H1 (cell line): ENCODE measurements at regions not wholly inside any gene's neighbourhood (a gene's known extent, or its start where the extent isn't known, plus 50 kb on each side); places are given as distances from the start of the nearest gene placed in this dataset.
A peak's percentile ranks its signal among the peaks of the same experiment; 100 is the strongest.

Source experiments
- CTCF ChIA-PET: fragments of 300-600 bp; sonication (Branson Sonifier 250); formaldehyde crosslinking; loops from one replicate; lab custom pipeline; 2021; ENCODE audit not compliant: partially characterized antibody; lab: Charles Lee
- POLR2A ChIA-PET: fragments of 300-600 bp; sonication (Branson Sonifier 250); formaldehyde crosslinking; loops from one replicate; lab custom pipeline; 2021; ENCODE audit warnings: inconsistent platforms; ENCODE audit not compliant: partially characterized antibody; lab: Charles Lee
- DNase-seq, 2 experiments: peaks; one replicate each; pipeline versions ENCODE4 v3.0.0 to v3.0.0-alpha.2; 2010 to 2022; ENCODE audit warnings: low spot score in 2 of 2, low read depth in 1 of 2, mixed read lengths in 1 of 2
- FAIRE-seq: peaks from 2 replicates; lab custom pipeline; 2011; peaks lifted over from hg19 to GRCh38; lab: Jason Lieb, UNC
- H2AFZ ChIP-seq: 2 replicates; pipeline ENCODE4 v1.8.1; 2012; ENCODE audit warnings: low read length, inconsistent platforms
- H2AK5ac ChIP-seq: 2 replicates; pipeline ENCODE4 v1.6.1; 2013; ENCODE audit warnings: low read depth, low read length
- H2BK120ac ChIP-seq: replicated peaks from 2 replicates; pipeline ENCODE3; 2013; ENCODE audit warnings: low read depth, low read length, inconsistent platforms
- H2BK12ac ChIP-seq: 2 replicates; pipeline ENCODE4 v1.6.1; 2013; ENCODE audit warnings: low read depth, low read length
- H2BK15ac ChIP-seq: 2 replicates; pipeline ENCODE4 v1.6.1; 2013; ENCODE audit warnings: low read length
- H2BK20ac ChIP-seq: 2 replicates; pipeline ENCODE4 v1.6.1; 2013; ENCODE audit warnings: low read length
- H2BK5ac ChIP-seq: 2 replicates; pipeline ENCODE4 v1.6.1; 2013; ENCODE audit warnings: low read depth, low read length
- H3K14ac ChIP-seq: 2 replicates; pipeline ENCODE4 v1.6.1; 2013; ENCODE audit warnings: inconsistent platforms; ENCODE audit not compliant: insufficient read length
- H3K18ac ChIP-seq: 2 replicates; pipeline ENCODE4 v1.6.1; 2013; ENCODE audit warnings: low read length; ENCODE audit errors: extremely low read depth
- H3K23ac ChIP-seq: 2 replicates; pipeline ENCODE4 v1.6.1; 2013; ENCODE audit warnings: inconsistent platforms; ENCODE audit not compliant: insufficient read length
- H3K23me2 ChIP-seq: 2 replicates; pipeline ENCODE4 v1.6.1; 2013; ENCODE audit warnings: low read depth, low read length
- H3K27ac ChIP-seq: 2 replicates; pipeline ENCODE4 v1.6.1; 2011; ENCODE audit warnings: low read depth, low read length, inconsistent platforms
- H3K27me3 ChIP-seq, 4 experiments: replicated peaks in 1 of 4; 1 replicate in 1 of 4; 2 replicates in 3 of 4; pipeline versions ENCODE4 v1.6.1 to v1.8.1; 2011 to 2013; ENCODE audit warnings: low read length in 3 of 4, mild to moderate bottlenecking in 3 of 4, inconsistent platforms in 2 of 4, mixed read lengths in 2 of 4, moderate library complexity in 1 of 4; ENCODE audit not compliant: control insufficient read depth in 3 of 4, insufficient read depth in 3 of 4; ENCODE audit errors: extremely low read depth in 1 of 4
- H3K36me3 ChIP-seq, 4 experiments: 2 replicates each; pipeline versions ENCODE4 v1.6.1 to v1.8.1; 2011 to 2013; ENCODE audit warnings: mild to moderate bottlenecking in 4 of 4, low read length in 3 of 4, moderate library complexity in 2 of 4, control low read depth in 1 of 4, inconsistent platforms in 1 of 4; ENCODE audit not compliant: insufficient read depth in 4 of 4, control insufficient read depth in 2 of 4
- H3K4ac ChIP-seq: replicated peaks from 2 replicates; pipeline ENCODE3; 2013; ENCODE audit warnings: low read length, low read depth, mixed read lengths, inconsistent platforms; ENCODE audit not compliant: insufficient read length
- H3K4me1 ChIP-seq, 4 experiments: replicated peaks in 1 of 4; 1 replicate in 1 of 4; 2 replicates in 3 of 4; pipeline versions ENCODE4 v1.6.1 to v1.8.1; 2011 to 2013; ENCODE audit warnings: low read length in 3 of 4, inconsistent platforms in 2 of 4, mixed read lengths in 1 of 4; ENCODE audit not compliant: insufficient read depth in 4 of 4, control insufficient read depth in 3 of 4
- H3K4me2 ChIP-seq, 2 experiments: 2 replicates each; pipeline versions ENCODE4 v1.6.1 to v1.8.1; 2011 to 2013; ENCODE audit warnings: low read depth in 2 of 2, low read length in 2 of 2, control low read depth in 1 of 2, inconsistent platforms in 1 of 2, mild to moderate bottlenecking in 1 of 2; ENCODE audit not compliant: insufficient read depth in 1 of 2
- H3K4me3 ChIP-seq, 4 experiments: fragments of 200-600, 300-600 bp in 1 of 4; sonication (generic), shearing (Covaris generic), sonication (Bioruptor Twin) in 1 of 4; 2 replicates each; pipeline versions ENCODE4 v1.5.1 to v1.8.1; 2011 to 2016; ENCODE audit warnings: low read length in 4 of 4, low read depth in 3 of 4, control low read depth in 2 of 4, inconsistent platforms in 2 of 4, mild to moderate bottlenecking in 2 of 4, mixed read lengths in 1 of 4, moderate library complexity in 1 of 4; ENCODE audit not compliant: insufficient read depth in 2 of 4; ENCODE audit errors: extremely low read depth in 1 of 4
- H3K56ac ChIP-seq: replicated peaks from 2 replicates; pipeline ENCODE3; 2013; ENCODE audit warnings: low read depth, mild to moderate bottlenecking, mixed read lengths, low read length, inconsistent platforms; ENCODE audit not compliant: insufficient read length
- H3K79me1 ChIP-seq: 2 replicates; pipeline ENCODE4 v1.6.1; 2013; ENCODE audit warnings: low read depth, low read length, control low read depth
- H3K79me2 ChIP-seq, 2 experiments: 2 replicates each; pipeline versions ENCODE4 v1.6.1 to v1.8.1; 2012 to 2013; ENCODE audit warnings: low read length in 2 of 2, mild to moderate bottlenecking in 2 of 2, inconsistent platforms in 1 of 2; ENCODE audit not compliant: insufficient read depth in 2 of 2, control insufficient read depth in 1 of 2
- H3K9ac ChIP-seq, 4 experiments: replicated peaks in 1 of 4; 1 replicate in 1 of 4; 2 replicates in 3 of 4; pipeline versions ENCODE4 v1.6.1 to v1.8.1; 2011 to 2013; ENCODE audit warnings: low read depth in 3 of 4, low read length in 3 of 4, control low read depth in 2 of 4, mild to moderate bottlenecking in 2 of 4, moderate library complexity in 2 of 4, inconsistent platforms in 1 of 4; ENCODE audit errors: extremely low read depth in 1 of 4
- H3K9me3 ChIP-seq, 2 experiments: 2 replicates each; pipeline versions ENCODE4 v1.6.1 to v1.8.1; 2012 to 2013; ENCODE audit warnings: mild to moderate bottlenecking in 2 of 2, moderate library complexity in 2 of 2, control low read depth in 1 of 2, inconsistent platforms in 1 of 2, low read depth in 1 of 2, low read length in 1 of 2, mixed read lengths in 1 of 2; ENCODE audit not compliant: insufficient read depth in 2 of 2
- H4K20me1 ChIP-seq, 2 experiments: replicated peaks in 1 of 2; 2 replicates each; pipeline versions ENCODE3 to v1.8.1; 2011 to 2013; ENCODE audit warnings: inconsistent platforms in 2 of 2, low read length in 2 of 2, mild to moderate bottlenecking in 1 of 2; ENCODE audit not compliant: insufficient read depth in 2 of 2, control insufficient read depth in 1 of 2
- H4K5ac ChIP-seq: 2 replicates; pipeline ENCODE4 v1.6.1; 2013; ENCODE audit warnings: low read length, low read depth, mixed read lengths, inconsistent platforms; ENCODE audit not compliant: insufficient read length
- H4K8ac ChIP-seq: 2 replicates; pipeline ENCODE4 v1.8.0; 2013; ENCODE audit warnings: mild to moderate bottlenecking, moderate library complexity, low read length, inconsistent platforms; ENCODE audit not compliant: insufficient read depth; ENCODE audit errors: extremely low read depth
- H4K91ac ChIP-seq: replicated peaks from 2 replicates; pipeline ENCODE3; 2013; ENCODE audit warnings: low read length, mixed read lengths, inconsistent platforms; ENCODE audit not compliant: insufficient read length
- BCL11A ChIP-seq, 2 experiments: IDR thresholded peaks; one replicate each; pipeline ENCODE4 v1.6.1; 2011; ENCODE audit warnings: low read depth in 2 of 2, low read length in 2 of 2, mild to moderate bottlenecking in 2 of 2
- CBX5 ChIP-seq: fragments of 300-800, 300-1000 bp; sonication (generic); IDR thresholded peaks from 2 replicates; pipeline ENCODE4 v1.7.1; 2016; ENCODE audit warnings: antibody characterized with exemption, low read length, low read depth
- CHD1 ChIP-seq: IDR thresholded peaks from 2 replicates; pipeline ENCODE4 v1.6.1; 2012; ENCODE audit warnings: low read depth, low read length, improper control_type of control experiment
- EP300 ChIP-seq, 2 experiments: IDR thresholded peaks; 1 replicate in 1 of 2; 2 replicates in 1 of 2; pipeline ENCODE4 v1.6.1; 2011 to 2012; ENCODE audit warnings: low read depth in 2 of 2, low read length in 2 of 2, mild to moderate bottlenecking in 2 of 2, borderline replicate concordance in 1 of 2, inconsistent platforms in 1 of 2, moderate library complexity in 1 of 2
- GABPA ChIP-seq: IDR thresholded peaks from 2 replicates; pipeline ENCODE4 v1.6.1; 2011; ENCODE audit warnings: mild to moderate bottlenecking, low read length, moderate library complexity, borderline replicate concordance; ENCODE audit not compliant: insufficient read depth
- NRF1 ChIP-seq: IDR thresholded peaks from 2 replicates; pipeline ENCODE4 v1.6.1; 2011; ENCODE audit warnings: mild to moderate bottlenecking, low read depth, low read length, improper control_type of control experiment
- PHF8 ChIP-seq: fragments of 200-600 bp; sonication (generic); conservative IDR thresholded peaks from 2 replicates; pipeline ENCODE4 v1.7.1; 2012; ENCODE audit warnings: low read depth, mild to moderate bottlenecking, inconsistent platforms, low read length, moderate library complexity
- RAD21 ChIP-seq, 2 experiments: IDR thresholded peaks in 1 of 2; conservative IDR thresholded peaks in 1 of 2; 2 replicates each; pipeline ENCODE4 v1.6.1; 2011; ENCODE audit warnings: low read depth in 2 of 2, low read length in 2 of 2, improper control_type of control experiment in 1 of 2, inconsistent platforms in 1 of 2, mild to moderate bottlenecking in 1 of 2, moderate library complexity in 1 of 2
- TAF7 ChIP-seq: optimal IDR thresholded peaks from 2 replicates; pipeline ENCODE3; 2011; ENCODE audit warnings: low read depth, mild to moderate bottlenecking, inconsistent platforms, low read length, moderate library complexity, borderline replicate concordance
- TCF12 ChIP-seq: IDR thresholded peaks from 2 replicates; pipeline ENCODE4 v1.6.1; 2011; ENCODE audit warnings: low read depth, mild to moderate bottlenecking, low read length
- WGBS, 2 experiments: shearing (Covaris generic) in 1 of 2; methylation state at CpG; one replicate each; pipeline versions ENCODE4 v1.1.6 to v1.1.7; 2013 to 2015; ENCODE audit warnings: low lambda C conversion rate in 2 of 2, mixed read lengths in 2 of 2, inconsistent platforms in 1 of 2, low coverage in 1 of 2, missing lambda C conversion rate in 1 of 2; ENCODE audit not compliant: insufficient replicate concordance in 2 of 2, insufficient coverage in 1 of 2, insufficient read length in 1 of 2; ENCODE audit errors: extremely low coverage in 1 of 2, missing lambda C conversion rate in 1 of 2; 5-methylcytosine and 5-hydroxymethylcytosine counted together

DNA sequence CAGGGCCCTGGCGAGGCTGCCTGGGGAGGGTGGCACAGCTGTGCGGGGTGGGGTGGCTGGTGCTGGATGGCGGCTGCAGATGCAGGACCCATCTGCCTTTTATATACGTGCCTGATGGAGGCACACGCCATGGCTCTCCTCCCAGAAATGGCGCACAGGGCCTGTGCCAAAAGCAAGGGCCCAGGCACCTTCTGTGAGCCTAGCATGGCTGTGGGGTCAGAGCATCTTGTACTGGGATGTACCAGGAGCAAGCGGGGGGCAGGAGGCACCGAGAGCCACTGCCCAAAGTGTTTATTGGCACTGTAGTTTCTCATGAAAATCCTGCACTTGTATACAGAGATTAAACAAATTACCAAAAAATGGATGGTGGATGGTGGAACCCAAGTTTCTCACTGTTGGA, 724.1 kb downstream of the GALR1 start:
- ChIA-PET POLR2A (no interaction called here), CTCF (no interaction called here)
- no peak overlapping the region for H2BK15ac ChIP-seq
- no peaks in the 10 kb centered on the region for H4K20me1 ChIP-seq
- no peak overlapping the region for H4K8ac ChIP-seq
- FAIRE-seq (no peak), DNase-seq (no peak)
- no peak overlapping the region for H2BK12ac ChIP-seq
- H3K27ac ChIP-seq = no peak overlapping the region
- no peak overlapping the region for H2BK5ac ChIP-seq
- no peak overlapping the region for H3K18ac ChIP-seq
- H3K9me3 ChIP-seq = no peaks in the 10 kb centered on the region; a peak in 1 of 4 replicates
- no peak overlapping the region for H3K56ac ChIP-seq
- H2BK20ac ChIP-seq = no peak overlapping the region
- H3K4me2 ChIP-seq = no peak overlapping the region
- H3K14ac ChIP-seq = no peak overlapping the region
- no peaks in the 10 kb centered on the region; the same call in 1 of the 2 replicates for H3K23me2 ChIP-seq
- no peak overlapping the region for H3K23ac ChIP-seq
- H3K4me1 ChIP-seq = peaks cover 0 to 10% (median 7%) of the 10 kb centered on the region in 4 experiments; a peak in 3 of 7 replicates
- 92% methylated on average over 8 of the region's 8 CpGs; no CpG with 5 or more reads in 1 of the 2 experiments for WGBS, 2 experiments
- H3K27me3 ChIP-seq = no peaks in the 10 kb centered on the region
- no peak overlapping the region for H3K9ac ChIP-seq
- H3K79me2 ChIP-seq = no peaks in the 10 kb centered on the region
- no peaks in the 10 kb centered on the region for H3K36me3 ChIP-seq
- H3K4me3 ChIP-seq = no peak overlapping the region
- no peak overlapping the region for H2BK120ac ChIP-seq
- TF ChIP-seq TAF7 (no peak), NRF1 (no peak), TCF12 (no peak), GABPA (no peak), PHF8 (no peak), CBX5 (no peak), CHD1 (no peak), EP300 (IDR thresholded peaks at IDR 0.05; ENCODE audit: borderline replicate concordance in 1 of 2, low read depth in 2 of 2, low read length in 2 of 2) (no peak), RAD21 (IDR thresholded peaks at IDR 0.05 in 1 of 2, conservative IDR thresholded peaks at IDR 0.05 in 1 of 2; ENCODE audit: low read depth in 2 of 2, low read length in 2 of 2) (no peak), BCL11A (IDR thresholded peaks at IDR 0.05; ENCODE audit: low read depth in 2 of 2, low read length in 2 of 2) (no peak)
- no peaks in the 10 kb centered on the region for H3K79me1 ChIP-seq
- H4K5ac ChIP-seq = no peak overlapping the region
- no peak overlapping the region for H2AFZ ChIP-seq
- peak overlapping the region; percentile 41 for H4K91ac ChIP-seq
- no peak overlapping the region for H3K4ac ChIP-seq
- H2AK5ac ChIP-seq = no peak overlapping the region
